ENCODE measurements at regions not wholly inside any gene's neighbourhood (a gene's known extent, or its start where the extent isn't known, plus 50 kb on each side); places are given as distances from the start of the nearest gene placed in this dataset.

- H4K20me1 ChIP-seq (ENCODE audit: insufficient read depth), result no peaks in the 10 kb centered on the region
Observed at GRCh38 chr3:181839916-181840297, 128.2 kb downstream of the SOX2 start.

DNA sequence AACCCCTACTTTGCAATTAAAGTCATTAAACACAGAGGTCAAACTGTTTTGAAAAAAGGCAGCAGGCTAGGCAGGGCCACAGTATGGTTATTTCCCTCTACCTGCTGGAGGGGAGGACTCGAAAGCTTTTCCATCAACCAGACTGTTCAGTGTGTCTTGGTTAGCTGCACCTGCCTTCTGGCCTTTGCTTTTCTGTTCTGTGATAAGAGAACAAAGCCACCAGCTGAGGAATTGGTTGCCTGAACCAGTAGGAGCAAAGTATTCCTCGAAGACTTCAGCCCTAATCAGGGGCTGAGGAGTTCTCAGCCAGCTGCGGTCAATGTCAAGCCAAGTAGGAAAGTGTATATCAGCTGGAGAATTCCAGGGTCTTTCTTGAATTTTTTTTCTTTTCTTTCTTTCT is 132.5 kb downstream of the SOX2 start:
- H3K4me1 ChIP-seq (ENCODE audit: insufficient read depth), result no peaks in the 10 kb centered on the region
- no peak overlapping the region for H3K27ac ChIP-seq
- no peak for TF ChIP-seq EZH2phosphoT487 (IDR thresholded peaks at IDR 0.05; ENCODE audit: insufficient read depth, low read depth)
- no peak for TF ChIP-seq EZH2 (IDR thresholded peaks at IDR 0.05; ENCODE audit: insufficient read depth, poor library complexity, severe bottlenecking)
- no peaks in the 10 kb centered on the region for H3K79me2 ChIP-seq (ENCODE audit: insufficient read depth)
- no peaks in the 10 kb centered on the region for H3K36me3 ChIP-seq (ENCODE audit: low read depth)
- no peak overlapping the region for H2AFZ ChIP-seq
- H3K27me3 ChIP-seq (replicated peaks; ENCODE audit: insufficient read depth), result no peaks in the 10 kb centered on the region
- WGBS, 2 experiments (ENCODE audit: low coverage in 1 of 2, low lambda C conversion rate in 2 of 2, missing lambda C conversion rate in 2 of 2), result 35 to 44% methylated on average over 3 of the region's 3 CpGs
- no peak overlapping the region for H3K4me3 ChIP-seq
- H3K9me3 ChIP-seq (ENCODE audit: low read depth), result no peaks in the 10 kb centered on the region
- no peak overlapping the region for H3K9ac ChIP-seq
- H3K4me2 ChIP-seq (ENCODE audit: unreplicated experiment), result no peak overlapping the region
- no peaks in the 10 kb centered on the region for H3F3A ChIP-seq (ENCODE audit: insufficient read depth)
- no peaks in the 10 kb centered on the region for H3K9me2 ChIP-seq (ENCODE audit: insufficient read depth)
- in situ Hi-C loops (cut with MboI), result no loop called here
- no peak for DNase-seq
- no peaks in the 10 kb centered on the region for H4K20me1 ChIP-seq (ENCODE audit: insufficient read depth)

More at GRCh38 chr3:181839916-181840297, 128.2 kb downstream of the SOX2 start:
- no peaks in the 10 kb centered on the region for H3K9me3 ChIP-seq (ENCODE audit: low read depth)
- no peaks in the 10 kb centered on the region for H3F3A ChIP-seq (ENCODE audit: insufficient read depth)
- no peak for TF ChIP-seq EZH2 (IDR thresholded peaks at IDR 0.05; ENCODE audit: insufficient read depth, poor library complexity, severe bottlenecking)
- no peak for TF ChIP-seq EZH2phosphoT487 (IDR thresholded peaks at IDR 0.05; ENCODE audit: insufficient read depth, low read depth)
- no peaks in the 10 kb centered on the region for H3K79me2 ChIP-seq (ENCODE audit: insufficient read depth)
- H3K9me2 ChIP-seq (ENCODE audit: insufficient read depth), result no peaks in the 10 kb centered on the region
- H3K9ac ChIP-seq, result no peak overlapping the region
- no peaks in the 10 kb centered on the region for H3K27me3 ChIP-seq (replicated peaks; ENCODE audit: insufficient read depth)
- H3K4me2 ChIP-seq (ENCODE audit: unreplicated experiment), result no peak overlapping the region
- H3K4me1 ChIP-seq (ENCODE audit: insufficient read depth), result no peaks in the 10 kb centered on the region
- no peak overlapping the region for H3K27ac ChIP-seq
- WGBS, 2 experiments (ENCODE audit: low coverage in 1 of 2, low lambda C conversion rate in 2 of 2, missing lambda C conversion rate in 2 of 2), result 32 to 33% methylated on average over 3 of the region's 3 CpGs
- in situ Hi-C loops (cut with MboI), result no loop called here
- DNase-seq, result no peak
- no peaks in the 10 kb centered on the region for H3K36me3 ChIP-seq (ENCODE audit: low read depth)
- no peak overlapping the region for H3K4me3 ChIP-seq
- H2AFZ ChIP-seq, result no peak overlapping the region

- H3K4me1 ChIP-seq (ENCODE audit: insufficient read depth), result no peaks in the 10 kb centered on the region
- H3K36me3 ChIP-seq (ENCODE audit: low read depth), result no peaks in the 10 kb centered on the region
- H3K79me2 ChIP-seq (ENCODE audit: insufficient read depth), result no peaks in the 10 kb centered on the region
- no peaks in the 10 kb centered on the region for H3F3A ChIP-seq (ENCODE audit: insufficient read depth)
- H3K9me2 ChIP-seq (ENCODE audit: insufficient read depth), result no peaks in the 10 kb centered on the region
- no peaks in the 10 kb centered on the region for H3K27me3 ChIP-seq (replicated peaks; ENCODE audit: insufficient read depth)
- H4K20me1 ChIP-seq (ENCODE audit: insufficient read depth), result no peaks in the 10 kb centered on the region
- H3K27ac ChIP-seq, result no peak overlapping the region
- 23 to 36% methylated on average over 3 of the region's 3 CpGs for WGBS, 2 experiments (ENCODE audit: low coverage in 1 of 2, low lambda C conversion rate in 2 of 2, missing lambda C conversion rate in 2 of 2)
- no peak for DNase-seq
- TF ChIP-seq EZH2 (IDR thresholded peaks at IDR 0.05; ENCODE audit: insufficient read depth, poor library complexity, severe bottlenecking) (no peak), EZH2phosphoT487 (IDR thresholded peaks at IDR 0.05; ENCODE audit: insufficient read depth, low read depth) (no peak)
- no peaks in the 10 kb centered on the region for H3K9me3 ChIP-seq (ENCODE audit: low read depth)
- H2AFZ ChIP-seq, result no peak overlapping the region
- in situ Hi-C loops (cut with MboI), result no loop called here
- H3K9ac ChIP-seq, result no peak overlapping the region
- no peak overlapping the region for H3K4me2 ChIP-seq (ENCODE audit: unreplicated experiment)
- H3K4me3 ChIP-seq, result no peak overlapping the region
Observed at GRCh38 chr3:181847276-181847675, 135.6 kb downstream of the SOX2 start.

GRCh38 chr3:181851063-181851462 is 139.3 kb downstream of the SOX2 start:
- in situ Hi-C loops (cut with MboI), result no loop called here
- H3K9ac ChIP-seq, result no peak overlapping the region
- no peaks in the 10 kb centered on the region for H3K36me3 ChIP-seq (ENCODE audit: low read depth)
- WGBS, 2 experiments (ENCODE audit: low coverage in 1 of 2, low lambda C conversion rate in 2 of 2, missing lambda C conversion rate in 2 of 2), result 22 to 46% methylated on average over 4 of the region's 4 CpGs
- no peaks in the 10 kb centered on the region for H3K79me2 ChIP-seq (ENCODE audit: insufficient read depth)
- no peak for DNase-seq
- H3K27ac ChIP-seq, result no peak overlapping the region
- TF ChIP-seq EZH2phosphoT487 (IDR thresholded peaks at IDR 0.05; ENCODE audit: insufficient read depth, low read depth) (no peak), EZH2 (IDR thresholded peaks at IDR 0.05; ENCODE audit: insufficient read depth, poor library complexity, severe bottlenecking) (no peak)
- H3K4me2 ChIP-seq (ENCODE audit: unreplicated experiment), result no peak overlapping the region
- no peaks in the 10 kb centered on the region for H3K27me3 ChIP-seq (replicated peaks; ENCODE audit: insufficient read depth)
- H3F3A ChIP-seq (ENCODE audit: insufficient read depth), result no peaks in the 10 kb centered on the region
- no peak overlapping the region for H2AFZ ChIP-seq
- H4K20me1 ChIP-seq (ENCODE audit: insufficient read depth), result no peaks in the 10 kb centered on the region
- H3K4me3 ChIP-seq, result no peak overlapping the region
- no peaks in the 10 kb centered on the region for H3K9me2 ChIP-seq (ENCODE audit: insufficient read depth)
- no peaks in the 10 kb centered on the region for H3K4me1 ChIP-seq (ENCODE audit: insufficient read depth)
- no peaks in the 10 kb centered on the region for H3K9me3 ChIP-seq (ENCODE audit: low read depth)

DNA sequence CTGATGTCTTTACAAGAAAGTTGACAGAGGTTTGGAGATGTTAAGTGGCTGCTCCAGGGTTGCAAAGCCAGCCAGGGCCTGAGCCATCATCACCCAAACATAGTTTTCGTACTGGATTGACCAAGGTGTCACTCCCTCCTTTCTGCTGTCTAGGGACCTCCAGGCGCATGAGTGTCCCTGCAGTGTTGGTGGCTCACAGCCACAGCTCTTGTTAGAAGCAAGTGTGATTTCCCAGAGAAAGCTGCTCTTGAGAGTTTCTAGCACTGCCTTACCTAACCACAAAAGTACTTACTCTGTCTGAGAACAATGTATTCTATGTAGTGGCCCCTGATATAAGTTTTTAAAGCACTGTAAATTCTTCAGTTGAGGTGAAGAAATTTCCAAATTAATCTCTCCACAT is 144.1 kb downstream of the SOX2 start:
- 14% methylated on average over 2 of the region's 2 CpGs for WGBS, 2 experiments (ENCODE audit: low coverage in 1 of 2, low lambda C conversion rate in 2 of 2, missing lambda C conversion rate in 2 of 2)
- Histone ChIP-seq H2AFZ (no peak overlapping the region), H4K20me1 (ENCODE audit: insufficient read depth) (no peaks in the 10 kb centered on the region), H3K9me2 (ENCODE audit: insufficient read depth) (no peaks in the 10 kb centered on the region), H3K36me3 (ENCODE audit: low read depth) (no peaks in the 10 kb centered on the region), H3F3A (ENCODE audit: insufficient read depth) (no peaks in the 10 kb centered on the region), H3K4me2 (ENCODE audit: unreplicated experiment) (no peak overlapping the region), H3K9ac (no peak overlapping the region), H3K4me1 (ENCODE audit: insufficient read depth) (no peaks in the 10 kb centered on the region), H3K4me3 (no peak overlapping the region), H3K27ac (no peak overlapping the region), H3K27me3 (replicated peaks; ENCODE audit: insufficient read depth) (no peaks in the 10 kb centered on the region), H3K79me2 (ENCODE audit: insufficient read depth) (no peaks in the 10 kb centered on the region), H3K9me3 (ENCODE audit: low read depth) (no peaks in the 10 kb centered on the region)
- TF ChIP-seq EZH2phosphoT487 (IDR thresholded peaks at IDR 0.05; ENCODE audit: insufficient read depth, low read depth) (no peak), EZH2 (IDR thresholded peaks at IDR 0.05; ENCODE audit: insufficient read depth, poor library complexity, severe bottlenecking) (no peak)
- no peak for DNase-seq
- in situ Hi-C loops (cut with MboI), result no loop called here

All from GM23248 (cell line).